RKO (cell line): ENCODE measurements at regions not wholly inside any gene's neighbourhood (a gene's known extent, or its start where the extent isn't known, plus 50 kb on each side); places are given as distances from the start of the nearest gene placed in this dataset.
"Not testable (repeated sequence)": the region's sequence is repeated elsewhere in the genome, so short reads cannot be mapped to it uniquely, and the experiment has no call there.

Source experiments
- DNase-seq: peaks from one replicate; pipeline ENCODE4 v3.0.0-alpha.2; 2016; ENCODE audit warnings: low spot score

- DNase-seq, result peak; percentile 37
Measured at GRCh38 chr9:78122631-78123030, 91.0 kb upstream of the GNAQ start.

GRCh38 chr9:78121488-78121887 is 89.9 kb upstream of the GNAQ start:
- peak; percentile 59 for DNase-seq

- no peak for DNase-seq
Measured at GRCh38 chr9:78118742-78119473, 87.3 kb upstream of the GNAQ start.

GRCh38 chr9:78115073-78115472 is 83.5 kb upstream of the GNAQ start:
- peak; percentile 41 for DNase-seq

- DNase-seq, result no peak
Measured at GRCh38 chr9:78114581-78114980, 83.0 kb upstream of the GNAQ start.

- DNase-seq, result no peak
Measured at GRCh38 chr9:78112406-78112805, 80.8 kb upstream of the GNAQ start.

- no peak for DNase-seq
Measured at GRCh38 chr9:78112004-78112403, 80.4 kb upstream of the GNAQ start.

GRCh38 chr9:78109075-78109474 is 77.5 kb upstream of the GNAQ start:
- no peak for DNase-seq

- DNase-seq, result not testable (repeated sequence)
Measured at GRCh38 chr9:78106586-78106985, 75.0 kb upstream of the GNAQ start.

- no peak for DNase-seq
Measured at GRCh38 chr9:78103971-78104433, 72.4 kb upstream of the GNAQ start.

GRCh38 chr9:78101247-78101646 is 69.6 kb upstream of the GNAQ start:
- no peak for DNase-seq

- DNase-seq, result no peak
Measured at GRCh38 chr9:78097541-78097940, 65.9 kb upstream of the GNAQ start.

- no peak for DNase-seq
Measured at GRCh38 chr9:78091731-78092130, 60.1 kb upstream of the GNAQ start.

- no peak for DNase-seq
Measured at GRCh38 chr9:78089111-78089510, 57.5 kb upstream of the GNAQ start.

GRCh38 chr9:78088190-78088589 is 56.6 kb upstream of the GNAQ start:
- DNase-seq, result not testable (repeated sequence)
